Liver (tissue), 8 donors: ENCODE measurements at regions not wholly inside any gene's neighbourhood (a gene's known extent, or its start where the extent isn't known, plus 50 kb on each side); places are given as distances from the start of the nearest gene placed in this dataset.

ENCODE experiments used
- DNase-seq: peaks from one replicate; pipeline ENCODE4 v3.0.0-alpha.2; 2017; ENCODE audit warnings: low spot score
- H3K27ac ChIP-seq, 2 donors: one replicate each; pipeline ENCODE4 v1.7.0; 2013; ENCODE audit warnings: inconsistent platforms in 2 of 2, low read length in 2 of 2, control low read depth in 1 of 2, low read depth in 1 of 2, mild to moderate bottlenecking in 1 of 2
- H3K27me3 ChIP-seq, 4 donors: one replicate each; pipeline versions ENCODE4 v1.6.1 to v1.7.0; 2013; ENCODE audit warnings: low read length in 3 of 4, inconsistent platforms in 1 of 4, mild to moderate bottlenecking in 1 of 4, moderate library complexity in 1 of 4; ENCODE audit not compliant: control insufficient read depth in 4 of 4, insufficient read depth in 4 of 4
- H3K36me3 ChIP-seq, 4 donors: one replicate each; pipeline versions ENCODE4 v1.6.1 to v1.7.0; 2013; ENCODE audit warnings: low read length in 3 of 4, mild to moderate bottlenecking in 3 of 4, low read depth in 1 of 4, moderate library complexity in 1 of 4; ENCODE audit not compliant: control insufficient read depth in 4 of 4, insufficient read depth in 3 of 4
- H3K4me1 ChIP-seq, 4 donors: one replicate each; pipeline versions ENCODE4 v1.6.1 to v1.7.0; 2013; ENCODE audit warnings: low read length in 3 of 4, mild to moderate bottlenecking in 3 of 4, moderate library complexity in 1 of 4; ENCODE audit not compliant: control insufficient read depth in 4 of 4, insufficient read depth in 4 of 4
- H3K4me3 ChIP-seq, 3 donors: one replicate each; pipeline versions ENCODE4 v1.6.1 to v1.7.0; 2013; ENCODE audit warnings: low read length in 3 of 3, control low read depth in 1 of 3, low read depth in 1 of 3, mild to moderate bottlenecking in 1 of 3
- H3K9ac ChIP-seq, 2 donors: one replicate each; pipeline ENCODE4 v1.7.0; 2013; ENCODE audit warnings: low read length in 2 of 2, mild to moderate bottlenecking in 2 of 2, moderate library complexity in 2 of 2, control low read depth in 1 of 2, low read depth in 1 of 2
- H3K9me3 ChIP-seq, 4 donors: one replicate each; pipeline versions ENCODE4 v1.6.1 to v1.7.0; 2013; ENCODE audit warnings: low read length in 3 of 4; ENCODE audit not compliant: control insufficient read depth in 4 of 4
- CTCF ChIP-seq: fragments of 150-350 bp; IDR thresholded peaks from 2 replicates; pipeline ENCODE4 v1.5.1; 2017; ENCODE audit warnings: improper control_type of control experiment, low read depth, low read length; ENCODE audit not compliant: missing input control
- EGR1 ChIP-seq, 2 donors: IDR thresholded peaks; 2 replicates each; pipeline ENCODE4 v1.6.1; 2016 to 2018; ENCODE audit warnings: antibody characterized with exemption in 2 of 2, low read depth in 2 of 2
- FOXA1 ChIP-seq: IDR thresholded peaks from 2 replicates; pipeline ENCODE4 v1.6.1; 2016; ENCODE audit warnings: antibody characterized with exemption
- FOXA2 ChIP-seq: IDR thresholded peaks from 2 replicates; pipeline ENCODE4 v1.6.1; 2016; ENCODE audit warnings: antibody characterized with exemption
- GABPA ChIP-seq, 2 donors: IDR thresholded peaks in 1 of 2; conservative IDR thresholded peaks in 1 of 2; 2 replicates each; pipeline ENCODE4 v1.6.1; 2016; ENCODE audit warnings: antibody characterized with exemption in 2 of 2, mild to moderate bottlenecking in 1 of 2, moderate library complexity in 1 of 2
- HNF4A ChIP-seq, 2 donors: conservative IDR thresholded peaks; 2 replicates each; pipeline ENCODE4 v1.6.1; 2016; ENCODE audit warnings: antibody characterized with exemption in 2 of 2, mild to moderate bottlenecking in 2 of 2
- HNF4G ChIP-seq: IDR thresholded peaks from 2 replicates; pipeline ENCODE4 v1.6.1; 2016; ENCODE audit warnings: antibody characterized with exemption
- JUND ChIP-seq, 2 donors: IDR thresholded peaks; 2 replicates each; pipeline ENCODE4 v1.6.1; 2016; ENCODE audit warnings: antibody characterized with exemption in 2 of 2
- MAX ChIP-seq: IDR thresholded peaks from 2 replicates; pipeline ENCODE4 v1.6.1; 2016; ENCODE audit warnings: antibody characterized with exemption
- NR2F2 ChIP-seq: IDR thresholded peaks from 2 replicates; pipeline ENCODE4 v1.6.1; 2016; ENCODE audit warnings: antibody characterized with exemption
- RAD21 ChIP-seq, 2 donors: IDR thresholded peaks; 2 replicates each; pipeline ENCODE4 v1.6.1; 2016; ENCODE audit warnings: antibody characterized with exemption in 2 of 2, mild to moderate bottlenecking in 2 of 2
- RXRA ChIP-seq, 2 donors: IDR thresholded peaks; 2 replicates each; pipeline ENCODE4 v1.6.1; 2017 to 2018; ENCODE audit warnings: antibody characterized with exemption in 2 of 2, mild to moderate bottlenecking in 1 of 2
- SP1 ChIP-seq: IDR thresholded peaks from 2 replicates; pipeline ENCODE4 v1.6.1; 2018; ENCODE audit warnings: antibody characterized with exemption, mild to moderate bottlenecking
- TAF1 ChIP-seq: conservative IDR thresholded peaks from 2 replicates; pipeline ENCODE4 v1.6.1; 2016; ENCODE audit warnings: antibody characterized with exemption, mild to moderate bottlenecking
- YY1 ChIP-seq: IDR thresholded peaks from 2 replicates; pipeline ENCODE4 v1.6.1; 2016; ENCODE audit warnings: antibody characterized with exemption, mild to moderate bottlenecking
- WGBS: extraction: QIAGEN DNeasy Blood & Tissue Kit; methylation state at CpG from one replicate; pipeline ENCODE4 v1.1.7; 2013; 5-methylcytosine and 5-hydroxymethylcytosine counted together
- TF ChIP-seq, protein P1 (sequence below): IDR thresholded peaks from 2 replicates; pipeline ENCODE4 v1.6.1; 2016; ENCODE audit warnings: antibody characterized with exemption
- TF ChIP-seq, protein P2 (sequence below): IDR thresholded peaks from 2 replicates; pipeline ENCODE4 v1.6.1; 2016; ENCODE audit warnings: antibody characterized with exemption
- TF ChIP-seq, protein P3 (sequence below): IDR thresholded peaks from 2 replicates; pipeline ENCODE4 v1.6.1; 2016; ENCODE audit warnings: antibody characterized with exemption, mild to moderate bottlenecking
- donor health status: healthy.
- donor health status: healthy.
- donor health status: healthy.
- donor health status: healthy.
- donor health status: healthy.

DNA sequence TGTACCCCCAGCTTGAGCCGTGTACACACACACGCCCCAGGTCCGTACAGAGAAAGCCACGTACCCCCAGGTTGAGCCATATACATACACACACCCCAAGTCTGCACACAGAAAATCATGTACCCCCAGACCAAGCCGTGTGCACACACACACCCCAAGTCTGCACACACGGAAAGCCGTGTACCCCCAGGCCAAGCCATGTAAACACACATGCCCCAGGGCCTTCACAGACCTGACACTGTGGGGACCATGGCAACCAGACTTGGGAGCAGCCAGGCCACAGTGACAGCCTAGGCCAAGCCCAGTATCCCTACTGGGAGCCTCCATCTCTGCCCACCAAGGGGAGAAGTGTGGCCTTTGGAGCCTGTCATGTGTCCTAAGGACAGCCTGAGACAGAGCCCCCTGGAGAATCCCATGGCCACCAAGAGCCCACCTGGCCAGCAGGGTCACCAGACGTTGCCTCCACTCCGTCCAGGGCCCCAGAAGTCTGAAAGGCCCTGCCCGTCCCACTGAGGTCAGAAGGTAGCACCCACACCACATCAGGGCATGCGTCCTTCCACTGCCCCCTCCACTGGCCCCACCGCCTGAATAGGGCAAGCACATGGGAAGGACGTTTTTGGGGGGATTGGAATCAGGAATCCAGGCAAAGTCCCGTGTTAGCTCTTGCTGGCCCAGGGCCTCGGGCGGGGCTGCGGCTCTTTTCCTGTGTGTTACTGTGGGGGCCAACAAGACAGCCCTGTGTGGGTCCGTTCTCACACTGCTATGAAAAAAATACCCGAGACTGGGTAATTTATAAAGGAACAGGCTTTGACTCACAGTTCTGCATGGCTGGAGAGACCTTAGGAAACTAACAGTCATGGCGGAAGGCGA, 636.7 kb downstream of the TBC1D22A start:
- Histone ChIP-seq H3K36me3 (no peaks in the 10 kb centered on the region), H3K4me1 (no peaks in the 10 kb centered on the region), H3K27me3 (no peaks in the 10 kb centered on the region), H3K4me3 (no peak overlapping the region), H3K9ac (no peak overlapping the region), H3K9me3 (no peaks in the 10 kb centered on the region), H3K27ac (no peak overlapping the region)
- TF ChIP-seq, protein P1, sequence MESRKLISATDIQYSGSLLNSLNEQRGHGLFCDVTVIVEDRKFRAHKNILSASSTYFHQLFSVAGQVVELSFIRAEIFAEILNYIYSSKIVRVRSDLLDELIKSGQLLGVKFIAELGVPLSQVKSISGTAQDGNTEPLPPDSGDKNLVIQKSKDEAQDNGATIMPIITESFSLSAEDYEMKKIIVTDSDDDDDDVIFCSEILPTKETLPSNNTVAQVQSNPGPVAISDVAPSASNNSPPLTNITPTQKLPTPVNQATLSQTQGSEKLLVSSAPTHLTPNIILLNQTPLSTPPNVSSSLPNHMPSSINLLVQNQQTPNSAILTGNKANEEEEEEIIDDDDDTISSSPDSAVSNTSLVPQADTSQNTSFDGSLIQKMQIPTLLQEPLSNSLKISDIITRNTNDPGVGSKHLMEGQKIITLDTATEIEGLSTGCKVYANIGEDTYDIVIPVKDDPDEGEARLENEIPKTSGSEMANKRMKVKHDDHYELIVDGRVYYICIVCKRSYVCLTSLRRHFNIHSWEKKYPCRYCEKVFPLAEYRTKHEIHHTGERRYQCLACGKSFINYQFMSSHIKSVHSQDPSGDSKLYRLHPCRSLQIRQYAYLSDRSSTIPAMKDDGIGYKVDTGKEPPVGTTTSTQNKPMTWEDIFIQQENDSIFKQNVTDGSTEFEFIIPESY = no peak
- TF ChIP-seq FOXA2 (no peak), RXRA (IDR thresholded peaks at IDR 0.05) (no peak), JUND (IDR thresholded peaks at IDR 0.05) (no peak), HNF4A (conservative IDR thresholded peaks at IDR 0.05) (no peak), RAD21 (IDR thresholded peaks at IDR 0.05) (no peak), MAX (no peak), NR2F2 (no peak), GABPA (IDR thresholded peaks at IDR 0.05 in 1 of 2, conservative IDR thresholded peaks at IDR 0.05 in 1 of 2) (no peak), CTCF (no peak), HNF4G (no peak), YY1 (no peak), EGR1 (IDR thresholded peaks at IDR 0.05; ENCODE audit: low read depth in 2 of 2) (no peak), SP1 (no peak), FOXA1 (no peak), TAF1 (no peak)
- TF ChIP-seq, protein P2, sequence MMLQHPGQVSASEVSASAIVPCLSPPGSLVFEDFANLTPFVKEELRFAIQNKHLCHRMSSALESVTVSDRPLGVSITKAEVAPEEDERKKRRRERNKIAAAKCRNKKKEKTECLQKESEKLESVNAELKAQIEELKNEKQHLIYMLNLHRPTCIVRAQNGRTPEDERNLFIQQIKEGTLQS = no peak
- TF ChIP-seq, protein P3, sequence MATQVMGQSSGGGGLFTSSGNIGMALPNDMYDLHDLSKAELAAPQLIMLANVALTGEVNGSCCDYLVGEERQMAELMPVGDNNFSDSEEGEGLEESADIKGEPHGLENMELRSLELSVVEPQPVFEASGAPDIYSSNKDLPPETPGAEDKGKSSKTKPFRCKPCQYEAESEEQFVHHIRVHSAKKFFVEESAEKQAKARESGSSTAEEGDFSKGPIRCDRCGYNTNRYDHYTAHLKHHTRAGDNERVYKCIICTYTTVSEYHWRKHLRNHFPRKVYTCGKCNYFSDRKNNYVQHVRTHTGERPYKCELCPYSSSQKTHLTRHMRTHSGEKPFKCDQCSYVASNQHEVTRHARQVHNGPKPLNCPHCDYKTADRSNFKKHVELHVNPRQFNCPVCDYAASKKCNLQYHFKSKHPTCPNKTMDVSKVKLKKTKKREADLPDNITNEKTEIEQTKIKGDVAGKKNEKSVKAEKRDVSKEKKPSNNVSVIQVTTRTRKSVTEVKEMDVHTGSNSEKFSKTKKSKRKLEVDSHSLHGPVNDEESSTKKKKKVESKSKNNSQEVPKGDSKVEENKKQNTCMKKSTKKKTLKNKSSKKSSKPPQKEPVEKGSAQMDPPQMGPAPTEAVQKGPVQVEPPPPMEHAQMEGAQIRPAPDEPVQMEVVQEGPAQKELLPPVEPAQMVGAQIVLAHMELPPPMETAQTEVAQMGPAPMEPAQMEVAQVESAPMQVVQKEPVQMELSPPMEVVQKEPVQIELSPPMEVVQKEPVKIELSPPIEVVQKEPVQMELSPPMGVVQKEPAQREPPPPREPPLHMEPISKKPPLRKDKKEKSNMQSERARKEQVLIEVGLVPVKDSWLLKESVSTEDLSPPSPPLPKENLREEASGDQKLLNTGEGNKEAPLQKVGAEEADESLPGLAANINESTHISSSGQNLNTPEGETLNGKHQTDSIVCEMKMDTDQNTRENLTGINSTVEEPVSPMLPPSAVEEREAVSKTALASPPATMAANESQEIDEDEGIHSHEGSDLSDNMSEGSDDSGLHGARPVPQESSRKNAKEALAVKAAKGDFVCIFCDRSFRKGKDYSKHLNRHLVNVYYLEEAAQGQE = no peak
- WGBS = 84% methylated on average over 21 of the region's 21 CpGs
- DNase-seq = no peak
